ENCODE measurements at regions not wholly inside any gene's neighbourhood (a gene's known extent, or its start where the extent isn't known, plus 50 kb on each side); places are given as distances from the start of the nearest gene placed in this dataset.

DNA sequence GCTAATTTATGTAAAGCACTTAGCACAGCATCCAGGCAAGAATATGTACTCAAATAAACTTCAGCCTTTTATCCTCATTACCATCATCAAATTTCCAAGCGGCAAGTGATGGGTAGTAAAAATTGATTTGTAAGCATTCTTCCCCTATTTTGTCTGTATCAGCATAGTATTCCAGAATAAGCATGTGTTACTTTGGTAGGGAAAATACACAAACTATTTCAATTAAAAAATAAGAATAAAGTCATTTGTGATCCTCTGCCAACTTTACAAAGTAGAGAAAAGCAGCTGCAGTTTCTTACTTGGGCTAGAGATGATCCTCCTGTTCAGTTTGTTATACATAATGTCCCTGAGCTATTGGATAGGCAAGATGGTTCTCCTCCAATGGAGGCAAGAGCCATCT lies 493.2 kb downstream of the ZEB2 start:
- Histone ChIP-seq H3K27ac (replicated peaks) (no peak overlapping the region), H3K9me3 (replicated peaks) (peaks cover 14% of the 10 kb centered on the region), H3K4me3 (no peak overlapping the region), H3K36me3 (peaks cover 4% of the 10 kb centered on the region), H3K4me1 (no peaks in the 10 kb centered on the region), H3K27me3 (ENCODE audit: low read depth) (no peaks in the 10 kb centered on the region)
- DNase-seq = no peak
- intact Hi-C loops (cut with micrococcal nuclease) = no loop called here
- TF ChIP-seq, protein P1, sequence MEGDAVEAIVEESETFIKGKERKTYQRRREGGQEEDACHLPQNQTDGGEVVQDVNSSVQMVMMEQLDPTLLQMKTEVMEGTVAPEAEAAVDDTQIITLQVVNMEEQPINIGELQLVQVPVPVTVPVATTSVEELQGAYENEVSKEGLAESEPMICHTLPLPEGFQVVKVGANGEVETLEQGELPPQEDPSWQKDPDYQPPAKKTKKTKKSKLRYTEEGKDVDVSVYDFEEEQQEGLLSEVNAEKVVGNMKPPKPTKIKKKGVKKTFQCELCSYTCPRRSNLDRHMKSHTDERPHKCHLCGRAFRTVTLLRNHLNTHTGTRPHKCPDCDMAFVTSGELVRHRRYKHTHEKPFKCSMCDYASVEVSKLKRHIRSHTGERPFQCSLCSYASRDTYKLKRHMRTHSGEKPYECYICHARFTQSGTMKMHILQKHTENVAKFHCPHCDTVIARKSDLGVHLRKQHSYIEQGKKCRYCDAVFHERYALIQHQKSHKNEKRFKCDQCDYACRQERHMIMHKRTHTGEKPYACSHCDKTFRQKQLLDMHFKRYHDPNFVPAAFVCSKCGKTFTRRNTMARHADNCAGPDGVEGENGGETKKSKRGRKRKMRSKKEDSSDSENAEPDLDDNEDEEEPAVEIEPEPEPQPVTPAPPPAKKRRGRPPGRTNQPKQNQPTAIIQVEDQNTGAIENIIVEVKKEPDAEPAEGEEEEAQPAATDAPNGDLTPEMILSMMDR (IDR thresholded peaks at IDR 0.05; ENCODE audit: borderline replicate concordance) = no peak

DNA sequence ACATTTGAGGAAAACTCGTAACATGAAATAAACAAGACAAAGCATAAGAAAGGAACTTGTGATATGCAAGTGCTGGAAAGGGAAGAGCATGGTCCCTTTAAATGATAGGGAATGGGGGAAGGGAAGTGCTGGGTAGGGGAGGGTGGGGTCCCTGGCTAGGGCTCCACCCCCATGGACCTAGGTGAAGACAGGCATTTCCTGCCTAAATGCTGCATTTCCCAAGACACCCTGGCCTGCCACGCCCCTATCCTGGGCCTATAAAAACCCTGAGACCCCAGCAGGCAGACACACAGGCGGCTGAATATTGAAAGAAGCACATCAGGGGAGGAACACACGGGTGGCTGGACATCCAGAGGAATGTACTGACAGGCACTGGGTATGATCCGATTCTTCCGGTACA lies 499.9 kb downstream of the ZEB2 start:
- intact Hi-C loops (cut with micrococcal nuclease) = no loop called here
- no peaks in the 10 kb centered on the region for H3K4me1 ChIP-seq
- H3K36me3 ChIP-seq = peaks cover 4% of the 10 kb centered on the region
- H3K4me3 ChIP-seq = no peak overlapping the region
- DNase-seq = no peak
- TF ChIP-seq, protein P1 (IDR thresholded peaks at IDR 0.05; ENCODE audit: borderline replicate concordance) = no peak
- peaks cover 20% of the 10 kb centered on the region for H3K9me3 ChIP-seq (replicated peaks)
- H3K27ac ChIP-seq (replicated peaks) = no peak overlapping the region
- H3K27me3 ChIP-seq (ENCODE audit: low read depth) = no peaks in the 10 kb centered on the region

DNA sequence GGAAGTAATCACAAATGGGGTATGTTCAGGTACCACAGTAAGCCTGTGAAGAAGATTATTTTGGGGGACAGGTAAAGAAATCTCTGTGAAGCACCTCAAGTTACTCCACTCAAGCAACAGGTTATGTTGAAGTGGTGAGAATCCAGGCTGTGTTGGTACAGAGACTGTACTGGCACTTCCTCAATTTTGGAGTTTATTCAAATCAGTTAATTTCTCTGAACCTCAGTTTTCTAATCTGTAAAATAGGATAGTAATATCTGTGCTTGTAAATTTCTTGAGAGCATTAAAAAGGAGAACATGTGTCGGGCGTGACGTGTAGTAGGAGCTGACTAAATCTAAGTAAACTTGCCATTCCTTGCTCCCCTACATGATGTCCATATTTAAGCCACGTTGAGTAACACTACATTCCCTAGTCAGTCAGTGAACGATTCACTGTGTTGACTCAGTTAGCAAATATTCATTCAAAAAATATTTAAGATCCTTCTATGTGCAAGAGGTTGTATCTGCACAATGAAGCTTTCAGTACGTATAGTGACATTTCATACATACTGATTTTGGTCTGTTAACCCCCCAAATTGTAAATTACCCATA lies 504.2 kb downstream of the ZEB2 start:
- TF ChIP-seq, protein P1 (IDR thresholded peaks at IDR 0.05; ENCODE audit: borderline replicate concordance) = no peak
- Histone ChIP-seq H3K36me3 (no peaks in the 10 kb centered on the region), H3K9me3 (replicated peaks) (no peaks in the 10 kb centered on the region), H3K27me3 (ENCODE audit: low read depth) (no peaks in the 10 kb centered on the region), H3K27ac (replicated peaks) (no peak overlapping the region), H3K4me3 (no peak overlapping the region), H3K4me1 (no peaks in the 10 kb centered on the region)
- intact Hi-C loops (cut with micrococcal nuclease) = no loop called here
- DNase-seq = no peak

DNA sequence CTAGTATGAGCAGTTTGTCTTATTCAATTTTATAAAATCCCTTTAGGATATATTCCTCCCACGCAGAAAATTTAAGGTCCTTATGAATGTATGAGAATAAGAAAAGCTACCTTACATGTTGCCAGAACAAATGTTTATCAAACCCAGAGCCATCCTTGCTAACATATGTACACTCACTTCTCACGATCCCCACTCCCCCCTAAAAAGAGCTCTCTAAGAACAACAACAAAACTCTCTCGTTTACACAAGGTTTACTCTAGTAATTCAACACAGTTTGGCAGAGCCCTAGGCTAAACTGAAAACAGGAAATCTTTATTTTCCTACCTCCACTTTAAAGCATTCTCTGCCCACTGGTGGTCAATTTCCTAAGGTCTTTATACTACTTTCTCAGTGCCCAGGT lies 504.9 kb downstream of the ZEB2 start:
- no peak for DNase-seq
- Histone ChIP-seq H3K9me3 (replicated peaks) (no peaks in the 10 kb centered on the region), H3K27me3 (ENCODE audit: low read depth) (no peaks in the 10 kb centered on the region), H3K36me3 (no peaks in the 10 kb centered on the region), H3K4me1 (no peaks in the 10 kb centered on the region), H3K27ac (replicated peaks) (no peak overlapping the region), H3K4me3 (no peak overlapping the region)
- TF ChIP-seq, protein P1 (IDR thresholded peaks at IDR 0.05; ENCODE audit: borderline replicate concordance) = no peak
- intact Hi-C loops (cut with micrococcal nuclease) = no loop called here

DNA sequence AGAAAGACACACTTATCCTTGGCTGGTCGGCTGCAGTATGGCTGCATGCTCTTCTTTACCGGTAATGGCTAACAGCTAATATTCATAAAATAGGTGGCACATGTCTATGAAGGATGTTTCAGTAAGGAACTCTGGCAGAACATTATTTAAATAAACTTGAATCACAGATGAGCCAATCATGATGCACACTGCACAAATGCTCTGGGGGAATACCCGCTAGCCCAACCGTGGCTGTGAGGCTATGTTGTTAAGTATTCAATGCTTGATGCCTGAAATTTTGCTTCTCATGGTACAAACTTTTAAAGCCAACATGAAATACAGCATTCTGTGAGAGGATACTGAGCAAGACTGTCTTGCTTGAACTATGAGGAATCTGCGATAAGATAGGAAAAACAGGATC lies 505.8 kb downstream of the ZEB2 start:
- no peaks in the 10 kb centered on the region for H3K4me1 ChIP-seq
- H3K27me3 ChIP-seq (ENCODE audit: low read depth) = no peaks in the 10 kb centered on the region
- H3K4me3 ChIP-seq = no peak overlapping the region
- H3K27ac ChIP-seq (replicated peaks) = no peak overlapping the region
- intact Hi-C loops (cut with micrococcal nuclease) = no loop called here
- no peaks in the 10 kb centered on the region for H3K9me3 ChIP-seq (replicated peaks)
- TF ChIP-seq, protein P1 (IDR thresholded peaks at IDR 0.05; ENCODE audit: borderline replicate concordance) = no peak
- DNase-seq = no peak
- H3K36me3 ChIP-seq = no peaks in the 10 kb centered on the region
